SU-DHL-6 (cell line): ENCODE measurements at regions not wholly inside any gene's neighbourhood (a gene's known extent, or its start where the extent isn't known, plus 50 kb on each side); places are given as distances from the start of the nearest gene placed in this dataset.

Source experiments
- H2AFZ ChIP-seq: fragments of 200-600 bp; sonication (generic); 2 replicates; pipeline ENCODE4 v1.6.1; 2014; ENCODE audit warnings: low read depth, mild to moderate bottlenecking, moderate library complexity, mixed read lengths, antibody characterized with exemption, low read length; ENCODE audit not compliant: severe bottlenecking
- H3F3A ChIP-seq: fragments of 200-600 bp; shearing (Covaris generic); 2 replicates; pipeline ENCODE4 v1.6.0; 2016; ENCODE audit warnings: antibody characterized with exemption, mild to moderate bottlenecking; ENCODE audit not compliant: insufficient read depth
- H3K27ac ChIP-seq: fragments of 200-600 bp; sonication (generic); 2 replicates; pipeline ENCODE4 v1.5.1; 2016; ENCODE audit warnings: low read depth, mild to moderate bottlenecking, low read length, moderate library complexity, mixed read lengths
- H3K27me3 ChIP-seq: fragments of 200-600 bp; sonication (generic), shearing (Covaris generic); 2 replicates; pipeline ENCODE4 v1.6.0; 2014; ENCODE audit warnings: mild to moderate bottlenecking, low read length
- H3K36me3 ChIP-seq: fragments of 200-600 bp; sonication (generic); 2 replicates; pipeline ENCODE4 v1.6.1; 2014; ENCODE audit warnings: mild to moderate bottlenecking, low read length, mixed read lengths
- H3K4me2 ChIP-seq: fragments of 300-600, 200-600 bp; shearing (Covaris generic), sonication (generic); 2 replicates; pipeline ENCODE4 v1.6.0; 2014; ENCODE audit warnings: low read length, low read depth, mild to moderate bottlenecking; ENCODE audit not compliant: poor library complexity, severe bottlenecking
- H3K4me3 ChIP-seq: fragments of 200-600 bp; sonication (generic); 2 replicates; pipeline ENCODE4 v1.5.1; 2014; ENCODE audit warnings: antibody characterized with exemption, low read length, mild to moderate bottlenecking, mixed read lengths; ENCODE audit not compliant: insufficient read depth, poor library complexity, severe bottlenecking
- H3K79me2 ChIP-seq: fragments of 200-600 bp; sonication (generic); 2 replicates; pipeline ENCODE4 v1.6.1; 2014; ENCODE audit warnings: mild to moderate bottlenecking, low read length, moderate library complexity; ENCODE audit not compliant: insufficient read depth
- H3K9ac ChIP-seq: fragments of 200-600 bp; sonication (generic); 2 replicates; pipeline ENCODE4 v1.7.0; 2014; ENCODE audit warnings: mild to moderate bottlenecking, low read length
- H3K9me2 ChIP-seq: fragments of 200-600 bp; sonication (generic); replicated peaks from 2 replicates; pipeline ENCODE4 v1.6.1; 2014; ENCODE audit warnings: low read length; ENCODE audit not compliant: insufficient read depth
- H3K9me3 ChIP-seq: fragments of 200-600 bp; sonication (generic); 2 replicates; pipeline ENCODE4 v1.6.1; 2014; ENCODE audit warnings: low read length, mixed read lengths; ENCODE audit not compliant: insufficient read depth
- H4K20me1 ChIP-seq: fragments of 200-600 bp; sonication (generic); 2 replicates; pipeline ENCODE4 v1.6.1; 2014; ENCODE audit warnings: low read depth, mild to moderate bottlenecking, antibody characterized with exemption, low read length, moderate library complexity, mixed read lengths
- EZH2phosphoT487 ChIP-seq: fragments of 200-600 bp; sonication (generic), shearing (Covaris generic); conservative IDR thresholded peaks from 2 replicates; pipeline ENCODE4 v1.6.1; 2018; ENCODE audit warnings: mild to moderate bottlenecking, antibody characterized with exemption, low read length, moderate library complexity, mixed read lengths
- TF ChIP-seq, protein P1 (sequence below): fragments of 200-600 bp; sonication (generic); IDR thresholded peaks from one replicate; pipeline ENCODE4 v1.5.1; 2017; ENCODE audit warnings: antibody characterized with exemption, mild to moderate bottlenecking, low read length, moderate library complexity; ENCODE audit not compliant: insufficient read depth, poor library complexity, severe bottlenecking

DNA sequence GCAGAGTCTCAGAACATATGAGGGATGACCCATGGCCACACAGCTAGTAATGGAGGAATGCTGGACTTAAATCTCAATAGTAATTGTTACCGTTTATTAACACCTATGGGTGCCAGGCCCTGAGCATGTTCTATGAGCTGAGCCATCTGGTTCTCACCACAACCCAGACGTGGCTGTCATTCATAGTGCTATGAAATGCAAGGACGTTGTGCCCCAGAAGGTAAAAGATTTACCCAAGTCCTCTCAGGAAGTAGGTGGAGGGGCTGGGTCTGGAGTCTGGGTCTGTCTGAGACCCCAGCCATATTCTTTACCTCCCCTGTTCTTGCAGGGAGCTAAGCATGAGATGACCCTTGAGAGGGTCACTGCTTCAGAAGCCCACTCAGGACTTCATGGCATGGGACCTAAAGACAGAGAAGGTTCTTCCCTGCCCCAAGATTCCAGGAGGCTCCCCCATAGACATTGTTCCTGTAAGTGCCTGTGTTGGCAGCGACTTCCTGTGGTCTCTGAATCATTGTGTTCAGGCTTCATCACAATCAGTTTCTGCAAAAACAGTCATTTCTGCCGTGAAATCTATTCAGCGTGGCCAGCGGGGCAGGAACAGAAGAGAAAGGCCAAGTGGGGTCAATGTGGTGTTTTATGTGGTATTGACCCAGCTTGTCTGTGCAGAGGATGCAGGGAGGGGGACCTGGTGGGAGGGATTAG, 475.4 kb downstream of the PTPRU start:
- Histone ChIP-seq H3K9me3 (no peaks in the 10 kb centered on the region), H3K27ac (no peak overlapping the region), H4K20me1 (no peaks in the 10 kb centered on the region), H3K4me2 (no peak overlapping the region), H3K36me3 (no peaks in the 10 kb centered on the region), H2AFZ (no peak overlapping the region), H3K9me2 (no peaks in the 10 kb centered on the region), H3F3A (no peaks in the 10 kb centered on the region), H3K9ac (no peak overlapping the region), H3K79me2 (no peaks in the 10 kb centered on the region), H3K4me3 (no peak overlapping the region), H3K27me3 (no peaks in the 10 kb centered on the region)
- TF ChIP-seq, protein P1, sequence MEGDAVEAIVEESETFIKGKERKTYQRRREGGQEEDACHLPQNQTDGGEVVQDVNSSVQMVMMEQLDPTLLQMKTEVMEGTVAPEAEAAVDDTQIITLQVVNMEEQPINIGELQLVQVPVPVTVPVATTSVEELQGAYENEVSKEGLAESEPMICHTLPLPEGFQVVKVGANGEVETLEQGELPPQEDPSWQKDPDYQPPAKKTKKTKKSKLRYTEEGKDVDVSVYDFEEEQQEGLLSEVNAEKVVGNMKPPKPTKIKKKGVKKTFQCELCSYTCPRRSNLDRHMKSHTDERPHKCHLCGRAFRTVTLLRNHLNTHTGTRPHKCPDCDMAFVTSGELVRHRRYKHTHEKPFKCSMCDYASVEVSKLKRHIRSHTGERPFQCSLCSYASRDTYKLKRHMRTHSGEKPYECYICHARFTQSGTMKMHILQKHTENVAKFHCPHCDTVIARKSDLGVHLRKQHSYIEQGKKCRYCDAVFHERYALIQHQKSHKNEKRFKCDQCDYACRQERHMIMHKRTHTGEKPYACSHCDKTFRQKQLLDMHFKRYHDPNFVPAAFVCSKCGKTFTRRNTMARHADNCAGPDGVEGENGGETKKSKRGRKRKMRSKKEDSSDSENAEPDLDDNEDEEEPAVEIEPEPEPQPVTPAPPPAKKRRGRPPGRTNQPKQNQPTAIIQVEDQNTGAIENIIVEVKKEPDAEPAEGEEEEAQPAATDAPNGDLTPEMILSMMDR: no peak
- no peak for TF ChIP-seq EZH2phosphoT487

DNA sequence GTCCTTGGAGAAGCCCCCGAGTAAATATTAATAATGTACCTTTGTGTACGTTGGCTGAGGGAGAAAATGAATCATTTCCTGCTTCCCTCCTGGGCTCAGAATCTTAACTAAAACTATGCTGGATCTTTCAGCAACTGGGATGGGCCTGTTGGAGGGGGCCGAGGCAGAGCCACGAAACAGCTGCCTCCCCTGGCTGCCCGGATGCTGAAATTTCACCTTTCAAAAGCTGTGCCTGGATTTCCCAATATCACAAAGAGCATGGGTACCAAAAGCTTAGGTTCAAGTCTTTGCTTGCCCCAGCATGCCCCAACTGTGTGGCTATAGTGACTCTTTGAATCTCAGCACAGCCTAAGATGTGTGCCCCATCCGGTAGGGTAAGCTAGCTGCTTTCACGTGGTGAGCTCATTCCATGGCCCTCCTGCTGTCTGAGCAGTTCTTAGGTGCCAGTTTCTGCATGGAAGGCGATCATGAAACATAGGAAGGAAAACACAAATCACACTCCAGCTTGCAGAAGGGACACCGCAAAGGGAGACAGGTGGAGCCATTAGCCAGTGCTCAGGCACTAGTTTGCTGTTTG, 473.5 kb downstream of the PTPRU start:
- TF ChIP-seq, protein P1: no peak
- TF ChIP-seq EZH2phosphoT487: no peak
- Histone ChIP-seq H2AFZ (no peak overlapping the region), H3K36me3 (no peaks in the 10 kb centered on the region), H3K27ac (no peak overlapping the region), H3F3A (no peaks in the 10 kb centered on the region), H3K4me2 (no peak overlapping the region), H3K4me3 (no peak overlapping the region), H3K9me3 (no peaks in the 10 kb centered on the region), H3K9me2 (no peaks in the 10 kb centered on the region), H3K27me3 (no peaks in the 10 kb centered on the region), H4K20me1 (no peaks in the 10 kb centered on the region), H3K79me2 (no peaks in the 10 kb centered on the region), H3K9ac (no peak overlapping the region)

DNA sequence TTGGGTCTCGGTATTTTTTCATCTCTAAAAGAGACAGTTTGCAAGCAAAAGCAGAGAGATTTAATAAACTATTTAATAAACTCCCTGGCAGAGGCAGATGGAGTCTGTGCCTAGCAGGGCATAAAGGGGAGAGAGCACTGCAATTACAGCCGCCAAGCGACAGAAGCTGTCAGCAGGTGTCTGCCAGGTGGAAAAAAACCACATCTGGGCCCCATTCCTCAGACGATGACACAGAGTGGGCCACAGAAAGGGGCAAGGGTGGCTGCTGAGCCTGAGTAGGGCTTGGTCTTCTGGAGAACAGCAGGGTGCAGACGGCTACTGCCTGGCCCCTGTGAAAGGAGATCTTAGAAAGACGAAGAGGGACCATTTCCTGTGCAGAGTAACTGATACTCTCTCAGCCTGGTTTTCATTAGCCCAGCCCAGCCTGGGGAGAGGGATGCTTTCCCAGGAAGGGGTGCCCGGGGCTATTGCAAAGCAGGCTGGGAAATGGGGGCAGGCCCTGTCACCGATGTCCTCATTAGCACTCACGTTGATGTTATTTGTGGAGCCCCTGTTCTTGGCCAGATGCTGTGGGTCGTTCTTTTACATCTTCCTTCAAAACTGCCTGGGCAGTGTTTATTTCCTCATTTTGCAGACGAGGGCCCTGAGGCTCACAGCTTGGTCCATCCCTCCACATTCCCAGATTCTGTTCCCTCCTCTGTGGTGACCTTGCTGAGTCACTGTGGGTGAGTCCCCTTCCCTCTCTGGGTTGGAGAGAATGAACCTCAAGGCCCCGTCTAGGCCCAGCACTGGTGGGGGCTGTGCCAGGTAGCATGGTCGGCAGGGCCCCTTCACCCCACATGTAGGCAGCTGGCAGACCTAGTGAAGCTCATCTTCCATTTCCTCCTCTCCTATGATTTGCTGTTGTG, 472.7 kb downstream of the PTPRU start:
- TF ChIP-seq, protein P1: no peak
- no peak for TF ChIP-seq EZH2phosphoT487
- Histone ChIP-seq H3K27ac (no peak overlapping the region), H3K4me2 (no peak overlapping the region), H2AFZ (no peak overlapping the region), H3F3A (no peaks in the 10 kb centered on the region), H3K4me3 (no peak overlapping the region), H3K79me2 (no peaks in the 10 kb centered on the region), H4K20me1 (no peaks in the 10 kb centered on the region), H3K9ac (no peak overlapping the region), H3K36me3 (no peaks in the 10 kb centered on the region), H3K9me2 (no peaks in the 10 kb centered on the region), H3K9me3 (no peaks in the 10 kb centered on the region), H3K27me3 (no peaks in the 10 kb centered on the region)
